ENCODE measurements at regions not wholly inside any gene's neighbourhood (a gene's known extent, or its start where the extent isn't known, plus 50 kb on each side); places are given as distances from the start of the nearest gene placed in this dataset.

DNA sequence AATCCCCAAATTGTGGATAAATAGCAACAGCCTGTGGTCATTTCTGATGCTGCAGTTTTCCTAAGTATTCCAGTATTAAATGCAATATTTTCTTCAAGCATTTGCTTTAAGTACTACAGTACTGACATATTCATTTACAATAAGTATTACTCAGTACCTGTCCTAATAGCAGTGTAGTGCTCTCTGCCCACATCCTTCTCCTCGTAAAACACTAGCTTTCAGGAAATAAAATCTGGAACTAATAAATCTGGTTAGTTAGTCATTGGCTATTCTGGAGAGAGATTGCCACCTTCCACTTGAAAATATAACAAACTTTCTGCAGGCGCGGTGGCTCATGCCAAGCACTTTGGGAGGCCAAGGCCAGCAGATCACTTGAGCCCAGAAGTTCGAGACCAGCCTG is 441.5 kb downstream of the PRKD1 start:
- H3K36me3 ChIP-seq (ENCODE audit: control insufficient read depth, insufficient read depth, low read length) = no peaks in the 10 kb centered on the region
- no peak overlapping the region for H3K27ac ChIP-seq (ENCODE audit: extremely low read depth, low read depth, low read length)
- H3K27me3 ChIP-seq (ENCODE audit: control insufficient read depth in 2 of 2, insufficient read depth in 2 of 2, low read length in 2 of 2) = no peaks in the 10 kb centered on the region
- no peak for TF ChIP-seq ZNF75A (CRISPR knock-in tag; IDR thresholded peaks at IDR 0.05)
- TF ChIP-seq ZNF133 (CRISPR knock-in tag; IDR thresholded peaks at IDR 0.05) = no peak
- intact Hi-C loops (cut with micrococcal nuclease) (no loop called here), in situ Hi-C loops (cut with MboI) (no loop called here)
- H3K4me3 ChIP-seq = no peak overlapping the region
- FAIRE-seq = no peak
- BruUV-seq (replicated peaks) = no TSS peak
- 0% methylated on average over 1 of the region's 4 CpGs for WGBS (ENCODE audit: insufficient coverage, low coverage, missing lambda C conversion rate)
- no peaks in the 10 kb centered on the region for H3K9me1 ChIP-seq (ENCODE audit: control insufficient read depth, insufficient read depth, low read length)
- no peaks in the 10 kb centered on the region for H3K4me1 ChIP-seq (replicated peaks in 1 of 2; ENCODE audit: control insufficient read depth in 2 of 2, insufficient read depth in 2 of 2, low read length in 2 of 2)
- no peak overlapping the region for H2AFZ ChIP-seq (ENCODE audit: low read depth, low read length)
- H3K9me3 ChIP-seq (replicated peaks; ENCODE audit: control insufficient read depth, insufficient read depth, low read depth, low read length) = no peaks in the 10 kb centered on the region
- H4K20me1 ChIP-seq (replicated peaks; ENCODE audit: control insufficient read depth, insufficient read depth, low read length) = no peaks in the 10 kb centered on the region
- H3K79me2 ChIP-seq (ENCODE audit: control insufficient read depth, insufficient read depth, low read length) = no peaks in the 10 kb centered on the region
- no peak for DNase-seq (ENCODE audit: extremely low read depth in 1 of 4, low spot score in 3 of 4)
- H3K9ac ChIP-seq (ENCODE audit: insufficient read depth in 1 of 2, low read depth in 2 of 2, low read length in 2 of 2) = no peak overlapping the region
- CTCF ChIA-PET (ENCODE audit: low intra/inter-chr PET ratio) = no interaction called here
- no peak for ATAC-seq
- POLR2A ChIA-PET = no interaction called here
- no peak overlapping the region for H3K4me2 ChIP-seq (ENCODE audit: insufficient read depth, low read length)

DNA sequence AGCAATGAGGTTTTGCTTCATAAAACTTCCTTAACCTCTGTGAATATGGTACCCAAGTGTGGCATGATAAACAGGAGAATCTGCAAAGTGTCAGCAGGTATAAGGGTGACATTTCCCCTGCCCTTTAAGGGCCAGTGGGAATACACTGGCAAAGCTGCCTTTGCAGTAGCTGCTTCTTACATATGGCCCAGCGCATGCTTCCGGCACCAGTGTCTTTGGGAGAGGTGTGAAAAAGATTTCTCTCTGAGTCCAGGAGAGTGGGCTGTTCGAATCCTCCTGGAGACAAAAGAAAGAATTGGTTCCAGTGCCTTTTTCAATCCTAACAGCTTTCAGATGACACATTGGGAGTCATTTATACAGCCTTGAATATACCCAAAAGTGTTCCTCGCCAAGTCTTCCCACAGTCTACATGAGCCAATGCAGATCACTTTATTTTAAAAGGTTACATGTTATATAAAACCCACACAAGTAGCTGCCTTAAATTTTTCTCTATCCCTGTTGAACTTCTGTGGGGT is 437.7 kb downstream of the PRKD1 start:
- no peak for ATAC-seq
- in situ Hi-C loops (cut with MboI) (no loop called here), intact Hi-C loops (cut with micrococcal nuclease) (no loop called here)
- H3K27me3 ChIP-seq (ENCODE audit: control insufficient read depth in 2 of 2, insufficient read depth in 2 of 2, low read length in 2 of 2) = no peaks in the 10 kb centered on the region
- no peak for DNase-seq (ENCODE audit: extremely low read depth in 1 of 4, low spot score in 3 of 4)
- no peak overlapping the region for H3K4me3 ChIP-seq
- H3K9me3 ChIP-seq (replicated peaks; ENCODE audit: control insufficient read depth, insufficient read depth, low read depth, low read length) = no peaks in the 10 kb centered on the region
- no peaks in the 10 kb centered on the region for H3K9me1 ChIP-seq (ENCODE audit: control insufficient read depth, insufficient read depth, low read length)
- no peaks in the 10 kb centered on the region for H4K20me1 ChIP-seq (replicated peaks; ENCODE audit: control insufficient read depth, insufficient read depth, low read length)
- TF ChIP-seq SMARCC2 (IDR thresholded peaks at IDR 0.05; ENCODE audit: low read depth) = no peak
- H3K36me3 ChIP-seq (ENCODE audit: control insufficient read depth, insufficient read depth, low read length) = no peaks in the 10 kb centered on the region
- no peak overlapping the region for H3K27ac ChIP-seq (ENCODE audit: extremely low read depth, low read depth, low read length)
- POLR2A ChIA-PET = no interaction called here
- no peak overlapping the region for H3K9ac ChIP-seq (ENCODE audit: insufficient read depth in 1 of 2, low read depth in 2 of 2, low read length in 2 of 2)
- CTCF ChIA-PET (ENCODE audit: low intra/inter-chr PET ratio) = no interaction called here
- WGBS (ENCODE audit: insufficient coverage, low coverage, missing lambda C conversion rate) = 7% methylated on average over 4 of the region's 4 CpGs
- BruUV-seq (replicated peaks) = no TSS peak
- H3K4me1 ChIP-seq (replicated peaks in 1 of 2; ENCODE audit: control insufficient read depth in 2 of 2, insufficient read depth in 2 of 2, low read length in 2 of 2) = no peaks in the 10 kb centered on the region
- no peaks in the 10 kb centered on the region for H3K79me2 ChIP-seq (ENCODE audit: control insufficient read depth, insufficient read depth, low read length)
- no peak overlapping the region for H3K4me2 ChIP-seq (ENCODE audit: insufficient read depth, low read length)
- FAIRE-seq = no peak
- no peak overlapping the region for H2AFZ ChIP-seq (ENCODE audit: low read depth, low read length)
